Gastrocnemius medialis (tissue), 4 donors: ENCODE measurements at regions not wholly inside any gene's neighbourhood (a gene's known extent, or its start where the extent isn't known, plus 50 kb on each side); places are given as distances from the start of the nearest gene placed in this dataset.

ENCODE experiments used
- ATAC-seq, 2 donors: fragments of 150-250 bp; one replicate each; pipeline ENCODE4 v1.9.1; 2016
- DNase-seq, 2 donors: peaks; one replicate each; pipeline ENCODE4 v3.0.0-alpha.2; 2019
- H3K27ac ChIP-seq, 4 donors: fragments of 200-600 bp; sonication (generic); 1 replicate in 1 of 4; 2 replicates in 3 of 4; pipeline ENCODE4 v1.5.1; 2016 to 2018; ENCODE audit warnings: mild to moderate bottlenecking in 2 of 4, moderate library complexity in 1 of 4
- H3K27me3 ChIP-seq, 3 donors: fragments of 200-600 bp; sonication (generic) in 2 of 3; 1 replicate in 1 of 3; 2 replicates in 2 of 3; pipeline versions ENCODE4 v1.5.1 to v1.6.0; 2016 to 2019; ENCODE audit warnings: mild to moderate bottlenecking in 1 of 3, moderate library complexity in 1 of 3
- H3K36me3 ChIP-seq, 2 donors: fragments of 200-600 bp; sonication (generic) in 1 of 2; one replicate each; pipeline ENCODE4 v1.5.1; 2017 to 2018
- H3K4me1 ChIP-seq, 2 donors: fragments of 200-600 bp; sonication (generic) in 1 of 2; one replicate each; pipeline ENCODE4 v1.5.1; 2016 to 2017; ENCODE audit warnings: mild to moderate bottlenecking in 2 of 2
- H3K4me3 ChIP-seq, 4 donors: fragments of 200-600 bp; sonication (generic) in 3 of 4; 1 replicate in 1 of 4; 2 replicates in 3 of 4; pipeline ENCODE4 v1.5.1; 2016 to 2019; ENCODE audit warnings: mild to moderate bottlenecking in 2 of 4
- H3K9me3 ChIP-seq, 3 donors: fragments of 200-600 bp; sonication (generic) in 2 of 3; 1 replicate in 1 of 3; 2 replicates in 2 of 3; pipeline ENCODE4 v1.5.1; 2016 to 2019
- CTCF ChIP-seq, 5 experiments: fragments of 450-650 bp in 3 of 5; fragments of 200-600 bp in 2 of 5; sonication (generic) in 2 of 5; IDR thresholded peaks in 4 of 5; conservative IDR thresholded peaks in 1 of 5; 1 replicate in 4 of 5; 2 replicates in 1 of 5; pipeline ENCODE4 v1.5.1; 2016 to 2019; ENCODE audit warnings: antibody characterized with exemption in 5 of 5, mild to moderate bottlenecking in 3 of 5, moderate library complexity in 3 of 5
- POLR2A ChIP-seq, 2 donors: fragments of 450-650 bp; IDR thresholded peaks; one replicate each; pipeline ENCODE4 v1.6.1; 2017; ENCODE audit warnings: antibody characterized with exemption in 2 of 2, mild to moderate bottlenecking in 2 of 2, moderate library complexity in 2 of 2
- in situ Hi-C, 4 donors: fragments of 200-750 bp; cut with MboI; loops; one replicate each; pipeline versions ENCODE4 v1.15.0 to v1.8.0; 2017; ENCODE audit warnings: low sequenced_read_pairs in 4 of 4
- intact Hi-C: fragments of 100-400 bp; cut with DNase I; formaldehyde crosslinking; loops from one replicate; pipeline ENCODE4 v1.15.1; 2023; ENCODE audit warnings: low total_unique reads

- no peaks in the 10 kb centered on the region for H3K36me3 ChIP-seq
- ATAC-seq (no peak), DNase-seq (no peak)
- no peak overlapping the region for H3K4me3 ChIP-seq
- no peaks in the 10 kb centered on the region for H3K4me1 ChIP-seq
- TF ChIP-seq POLR2A (IDR thresholded peaks at IDR 0.05) (no peak), CTCF (IDR thresholded peaks at IDR 0.05 in 4 of 5, conservative IDR thresholded peaks at IDR 0.05 in 1 of 5) (no peak)
- H3K9me3 ChIP-seq: no peaks in the 10 kb centered on the region
- no peaks in the 10 kb centered on the region for H3K27me3 ChIP-seq
- no peak overlapping the region for H3K27ac ChIP-seq
- intact Hi-C loops: no loop called here
- in situ Hi-C loops: no loop called here
Measured at GRCh38 chr10:60466267-60467201, 76.9 kb upstream of the ANK3 start.

GRCh38 chr10:60465801-60466200 lies 76.1 kb upstream of the ANK3 start:
- Histone ChIP-seq H3K4me1 (no peaks in the 10 kb centered on the region), H3K27me3 (no peaks in the 10 kb centered on the region), H3K36me3 (no peaks in the 10 kb centered on the region), H3K4me3 (no peak overlapping the region), H3K9me3 (no peaks in the 10 kb centered on the region), H3K27ac (no peak overlapping the region)
- DNase-seq: no peak
- no peak for ATAC-seq
- intact Hi-C loops: no loop called here
- no peak for TF ChIP-seq POLR2A (IDR thresholded peaks at IDR 0.05)
- TF ChIP-seq CTCF (IDR thresholded peaks at IDR 0.05 in 4 of 5, conservative IDR thresholded peaks at IDR 0.05 in 1 of 5): no peak
- in situ Hi-C loops: no loop called here

GRCh38 chr10:60464659-60465058 lies 75.0 kb upstream of the ANK3 start:
- no peak for TF ChIP-seq POLR2A (IDR thresholded peaks at IDR 0.05)
- TF ChIP-seq CTCF (IDR thresholded peaks at IDR 0.05 in 4 of 5, conservative IDR thresholded peaks at IDR 0.05 in 1 of 5): no peak

GRCh38 chr10:60463746-60464145 lies 74.1 kb upstream of the ANK3 start:
- Histone ChIP-seq H3K27me3 (no peaks in the 10 kb centered on the region), H3K27ac (no peak overlapping the region), H3K36me3 (no peaks in the 10 kb centered on the region), H3K4me3 (no peak overlapping the region), H3K4me1 (peaks cover 0 to 3% of the 10 kb centered on the region in 2 donors), H3K9me3 (no peaks in the 10 kb centered on the region)
- in situ Hi-C loops: no loop called here
- no peak for TF ChIP-seq POLR2A (IDR thresholded peaks at IDR 0.05)
- TF ChIP-seq CTCF (IDR thresholded peaks at IDR 0.05 in 4 of 5, conservative IDR thresholded peaks at IDR 0.05 in 1 of 5): no peak
- no peak for ATAC-seq
- DNase-seq: no peak
- intact Hi-C loops: no loop called here

More at GRCh38 chr10:60464659-60465058, 75.0 kb upstream of the ANK3 start:
- no peaks in the 10 kb centered on the region for H3K36me3 ChIP-seq
- no peak overlapping the region for H3K4me3 ChIP-seq
- H3K27ac ChIP-seq: no peak overlapping the region
- no peaks in the 10 kb centered on the region for H3K4me1 ChIP-seq
- intact Hi-C loops: no loop called here
- no peak for DNase-seq
- no peaks in the 10 kb centered on the region for H3K9me3 ChIP-seq
- no peaks in the 10 kb centered on the region for H3K27me3 ChIP-seq
- ATAC-seq: no peak
- in situ Hi-C loops: no loop called here
